H1 (cell line): ENCODE measurements at regions not wholly inside any gene's neighbourhood (a gene's known extent, or its start where the extent isn't known, plus 50 kb on each side); places are given as distances from the start of the nearest gene placed in this dataset.

ENCODE experiments used
- CEBPB ChIP-seq: IDR thresholded peaks from 2 replicates; pipeline ENCODE4 v1.6.1; 2012; ENCODE audit warnings: low read depth, low read length
- RAD21 ChIP-seq, 2 experiments: IDR thresholded peaks in 1 of 2; conservative IDR thresholded peaks in 1 of 2; 2 replicates each; pipeline ENCODE4 v1.6.1; 2011; ENCODE audit warnings: low read depth in 2 of 2, low read length in 2 of 2, improper control_type of control experiment in 1 of 2, inconsistent platforms in 1 of 2, mild to moderate bottlenecking in 1 of 2, moderate library complexity in 1 of 2
- TF ChIP-seq, protein P1 (sequence below): IDR thresholded peaks from 2 replicates; pipeline ENCODE4 v1.6.1; 2012; ENCODE audit warnings: low read length, inconsistent platforms

DNA sequence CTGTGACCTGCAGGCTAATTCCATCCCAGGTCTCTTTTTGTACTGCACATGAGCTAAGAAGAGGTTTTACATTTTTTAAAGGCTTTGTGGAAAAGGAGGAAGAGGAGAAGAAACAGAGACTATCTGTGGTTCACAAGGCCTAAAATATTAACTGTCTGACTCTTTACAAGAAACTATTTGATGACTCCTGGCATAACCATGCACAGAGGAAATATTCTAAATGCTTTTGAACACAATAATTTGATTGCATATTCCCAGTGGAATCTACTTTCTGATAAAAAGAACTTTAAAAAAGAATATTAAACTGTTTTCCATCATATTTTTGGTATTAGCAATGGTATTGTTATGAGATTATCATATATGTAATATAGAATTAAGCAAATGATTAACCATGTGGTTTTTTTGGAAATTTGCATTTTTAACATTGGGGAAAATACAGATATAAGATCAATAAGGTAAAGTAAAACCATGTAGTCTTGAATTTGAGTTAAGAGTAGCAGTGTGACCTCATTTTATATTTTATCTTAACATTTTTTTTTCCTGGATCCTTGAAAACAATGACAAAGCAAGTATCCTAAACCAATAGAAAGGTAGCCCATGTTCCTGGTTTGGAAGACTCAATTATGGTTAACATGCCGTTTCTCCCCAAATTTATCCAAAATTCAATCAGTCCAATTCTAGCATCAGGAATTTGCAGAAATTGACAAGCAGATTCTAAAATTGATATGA lies 251.0 kb downstream of the UQCRFS1 start (continued):
- TF ChIP-seq RAD21 (IDR thresholded peaks at IDR 0.05 in 1 of 2, conservative IDR thresholded peaks at IDR 0.05 in 1 of 2; ENCODE audit: low read depth in 2 of 2, low read length in 2 of 2): no peak
- TF ChIP-seq, protein P1, sequence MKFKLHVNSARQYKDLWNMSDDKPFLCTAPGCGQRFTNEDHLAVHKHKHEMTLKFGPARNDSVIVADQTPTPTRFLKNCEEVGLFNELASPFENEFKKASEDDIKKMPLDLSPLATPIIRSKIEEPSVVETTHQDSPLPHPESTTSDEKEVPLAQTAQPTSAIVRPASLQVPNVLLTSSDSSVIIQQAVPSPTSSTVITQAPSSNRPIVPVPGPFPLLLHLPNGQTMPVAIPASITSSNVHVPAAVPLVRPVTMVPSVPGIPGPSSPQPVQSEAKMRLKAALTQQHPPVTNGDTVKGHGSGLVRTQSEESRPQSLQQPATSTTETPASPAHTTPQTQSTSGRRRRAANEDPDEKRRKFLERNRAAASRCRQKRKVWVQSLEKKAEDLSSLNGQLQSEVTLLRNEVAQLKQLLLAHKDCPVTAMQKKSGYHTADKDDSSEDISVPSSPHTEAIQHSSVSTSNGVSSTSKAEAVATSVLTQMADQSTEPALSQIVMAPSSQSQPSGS: no peak
- TF ChIP-seq CEBPB: no peak
